ENCODE measurements at regions not wholly inside any gene's neighbourhood (a gene's known extent, or its start where the extent isn't known, plus 50 kb on each side); places are given as distances from the start of the nearest gene placed in this dataset.

- H4K5ac ChIP-seq (ENCODE audit: insufficient read length, low read depth, low read length), result no peak overlapping the region
- H2BK15ac ChIP-seq (ENCODE audit: low read length), result no peak overlapping the region
- H2BK5ac ChIP-seq (ENCODE audit: low read depth, low read length), result no peak overlapping the region
- H3K79me2 ChIP-seq (ENCODE audit: control insufficient read depth in 1 of 2, insufficient read depth in 2 of 2, low read length in 2 of 2), result no peaks in the 10 kb centered on the region
- no peaks in the 10 kb centered on the region for H3K36me3 ChIP-seq (ENCODE audit: control insufficient read depth in 2 of 4, insufficient read depth in 4 of 4, low read length in 3 of 4)
- FAIRE-seq (no peak), DNase-seq (ENCODE audit: low read depth in 1 of 2, low spot score in 2 of 2) (no peak)
- H3K9me3 ChIP-seq (ENCODE audit: insufficient read depth in 2 of 2, low read depth in 1 of 2, low read length in 1 of 2), result no peaks in the 10 kb centered on the region
- H3K4me1 ChIP-seq (replicated peaks in 1 of 4; ENCODE audit: control insufficient read depth in 3 of 4, insufficient read depth in 4 of 4, low read length in 3 of 4), result no peaks in the 10 kb centered on the region
- no peaks in the 10 kb centered on the region for H3K23me2 ChIP-seq (ENCODE audit: low read depth, low read length)
- H3K56ac ChIP-seq (replicated peaks; ENCODE audit: insufficient read length, low read depth, low read length), result no peak overlapping the region
- CTCF ChIA-PET (ENCODE audit: partially characterized antibody), result interaction anchor here (0.9 to 1.3 kb wide), 2 partner anchors 12 to 20 kb away, joined by 3 to 4 read pairs; no protein-coding TSS in a partner anchor
- no peak overlapping the region for H2AFZ ChIP-seq (ENCODE audit: low read length)
- POLR2A ChIA-PET (ENCODE audit: partially characterized antibody), result no interaction called here
- H4K20me1 ChIP-seq (replicated peaks in 1 of 2; ENCODE audit: control insufficient read depth in 1 of 2, insufficient read depth in 2 of 2, low read length in 2 of 2), result no peaks in the 10 kb centered on the region
- H3K27me3 ChIP-seq (replicated peaks in 1 of 4; ENCODE audit: control insufficient read depth in 3 of 4, extremely low read depth in 1 of 4, insufficient read depth in 3 of 4, low read length in 3 of 4), result peaks cover 2 to 32% (median 21%) of the 10 kb centered on the region in 4 experiments
- no peak overlapping the region for H2BK12ac ChIP-seq (ENCODE audit: low read depth, low read length)
- no peak overlapping the region for H4K8ac ChIP-seq (ENCODE audit: extremely low read depth, insufficient read depth, low read length)
- TF ChIP-seq USF2 (IDR thresholded peaks at IDR 0.05; ENCODE audit: low read length) (no peak), BACH1 (IDR thresholded peaks at IDR 0.05; ENCODE audit: low read length) (no peak), ZNF274 (IDR thresholded peaks at IDR 0.05; ENCODE audit: borderline replicate concordance, extremely low read depth, low read length) (no peak), POLR2AphosphoS5 (IDR thresholded peaks at IDR 0.05; ENCODE audit: low read depth, low read length) (no peak), CEBPB (IDR thresholded peaks at IDR 0.05; ENCODE audit: low read depth, low read length) (no peak), RNF2 (IDR thresholded peaks at IDR 0.05; ENCODE audit: borderline replicate concordance, low read depth, low read length, missing control alignments, poor library complexity, severe bottlenecking) (no peak), PHF8 (conservative IDR thresholded peaks at IDR 0.05; ENCODE audit: low read depth, low read length) (no peak)
- no peak overlapping the region for H3K4me2 ChIP-seq (ENCODE audit: insufficient read depth in 1 of 2, low read depth in 2 of 2, low read length in 2 of 2)
- H3K4ac ChIP-seq (replicated peaks; ENCODE audit: insufficient read length, low read depth, low read length), result no peak overlapping the region
- no peak overlapping the region for H3K14ac ChIP-seq (ENCODE audit: insufficient read length)
- no peak overlapping the region for H4K91ac ChIP-seq (replicated peaks; ENCODE audit: insufficient read length, low read length)
- H2BK120ac ChIP-seq (replicated peaks; ENCODE audit: low read depth, low read length), result no peak overlapping the region
- no peaks in the 10 kb centered on the region for H3K79me1 ChIP-seq (ENCODE audit: low read depth, low read length)
- H3K9ac ChIP-seq (replicated peaks in 1 of 4; ENCODE audit: extremely low read depth in 1 of 4, low read depth in 3 of 4, low read length in 3 of 4), result no peak overlapping the region
- H3K27ac ChIP-seq (ENCODE audit: low read depth, low read length), result no peak overlapping the region
- H3K23ac ChIP-seq (ENCODE audit: insufficient read length), result no peak overlapping the region
- no peak overlapping the region for H2BK20ac ChIP-seq (ENCODE audit: low read length)
- H2AK5ac ChIP-seq (ENCODE audit: low read depth, low read length), result no peak overlapping the region
- no peak overlapping the region for H3K18ac ChIP-seq (ENCODE audit: extremely low read depth, low read length)
- no peak overlapping the region for H3K4me3 ChIP-seq (ENCODE audit: extremely low read depth in 1 of 4, insufficient read depth in 2 of 4, low read depth in 3 of 4, low read length in 4 of 4)
- 88% methylated on average over 4 of the region's 4 CpGs; no CpG with 5 or more reads in 1 of the 2 experiments for WGBS, 2 experiments (ENCODE audit: extremely low coverage in 1 of 2, insufficient coverage in 1 of 2, insufficient read length in 1 of 2, insufficient replicate concordance in 2 of 2, low coverage in 1 of 2, low lambda C conversion rate in 2 of 2, missing lambda C conversion rate in 1 of 2)
Measured at GRCh38 chr20:61105395-61105794, 146.7 kb upstream of the CDH4 start.

Data from H1 (cell line).